Mucosa of descending colon (tissue), 3 donors: ENCODE measurements at regions not wholly inside any gene's neighbourhood (a gene's known extent, or its start where the extent isn't known, plus 50 kb on each side); places are given as distances from the start of the nearest gene placed in this dataset.

Experiments
- ATAC-seq: fragments of 200-7000 bp; cut with Tn5 transposase; one replicate; pipeline ENCODE4 v1.9.1; 2020; ENCODE audit warnings: mild to moderate bottlenecking, moderate library complexity
- DNase-seq, 3 donors: peaks; one replicate each; pipeline ENCODE4 v3.0.0-alpha.2; 2020
- H3K36me3 ChIP-seq: fragments of 200-600 bp; one replicate; pipeline ENCODE4 v1.8.0; 2021; ENCODE audit warnings: low read depth, mild to moderate bottlenecking
- H3K4me1 ChIP-seq: fragments of 200-600 bp; one replicate; pipeline ENCODE4 v1.8.0; 2021; ENCODE audit warnings: low read depth, mild to moderate bottlenecking
- H3K4me3 ChIP-seq: fragments of 200-600 bp; one replicate; pipeline ENCODE4 v1.8.0; 2021; ENCODE audit warnings: mild to moderate bottlenecking
- H3K9me3 ChIP-seq: fragments of 200-600 bp; one replicate; pipeline ENCODE4 v1.8.0; 2021; ENCODE audit warnings: mild to moderate bottlenecking
- CTCF ChIP-seq: fragments of 200-600 bp; IDR thresholded peaks from one replicate; pipeline ENCODE4 v1.8.0; 2022; ENCODE audit warnings: antibody characterized with exemption, mild to moderate bottlenecking
- intact Hi-C, 2 donors: fragments of 100-400 bp; cut with DNase I in 1 of 2; cut with micrococcal nuclease in 1 of 2; formaldehyde crosslinking; loops; one replicate each; pipeline versions ENCODE4 v1.11.0 to v1.11.1; 2022; cut with DNase I, micrococcal nuclease
- donor health status: DM: no; HTN: no; CAD: no; lungs with moderate emphysema.
- donor health status: DM: no; HTN: no; CAD: no.
- donor health status: DM: no; HTN: yes; CAD: no.

- Histone ChIP-seq H3K36me3 (no peaks in the 10 kb centered on the region), H3K9me3 (no peaks in the 10 kb centered on the region), H3K4me3 (no peak overlapping the region), H3K4me1 (no peaks in the 10 kb centered on the region)
- ATAC-seq (no peak), DNase-seq (no peak)
- intact Hi-C loops: no loop called here
- no peak for TF ChIP-seq CTCF
These were observed 655.4 kb upstream of the MKI67 start for GRCh38 chr10:128781637-128782036.

GRCh38 chr10:128784444-128784843 is 658.2 kb upstream of the MKI67 start:
- no peaks in the 10 kb centered on the region for H3K4me1 ChIP-seq
- H3K9me3 ChIP-seq: no peaks in the 10 kb centered on the region
- no peak overlapping the region for H3K4me3 ChIP-seq
- no peak for TF ChIP-seq CTCF
- ATAC-seq (no peak), DNase-seq (no peak)
- intact Hi-C loops: no loop called here
- no peaks in the 10 kb centered on the region for H3K36me3 ChIP-seq

GRCh38 chr10:128792426-128793140 is 666.4 kb upstream of the MKI67 start:
- intact Hi-C loops: no loop called here
- Histone ChIP-seq H3K4me1 (no peaks in the 10 kb centered on the region), H3K36me3 (no peaks in the 10 kb centered on the region), H3K4me3 (no peak overlapping the region), H3K9me3 (no peaks in the 10 kb centered on the region)
- DNase-seq: no peak
- no peak for TF ChIP-seq CTCF
- no peak for ATAC-seq

GRCh38 chr10:128793726-128794655 is 667.8 kb upstream of the MKI67 start:
- H3K4me1 ChIP-seq: no peaks in the 10 kb centered on the region
- intact Hi-C loops: no loop called here
- TF ChIP-seq CTCF: no peak
- DNase-seq (no peak), ATAC-seq (no peak)
- no peak overlapping the region for H3K4me3 ChIP-seq
- no peaks in the 10 kb centered on the region for H3K9me3 ChIP-seq
- H3K36me3 ChIP-seq: no peaks in the 10 kb centered on the region

GRCh38 chr10:128796396-128796912 is 670.2 kb upstream of the MKI67 start:
- no peaks in the 10 kb centered on the region for H3K4me1 ChIP-seq
- DNase-seq (no peak), ATAC-seq (no peak)
- intact Hi-C loops: no loop called here
- H3K36me3 ChIP-seq: no peaks in the 10 kb centered on the region
- H3K4me3 ChIP-seq: no peak overlapping the region
- no peaks in the 10 kb centered on the region for H3K9me3 ChIP-seq
- TF ChIP-seq CTCF: no peak
